Mucosa of descending colon (tissue), 3 donors: ENCODE measurements at regions not wholly inside any gene's neighbourhood (a gene's known extent, or its start where the extent isn't known, plus 50 kb on each side); places are given as distances from the start of the nearest gene placed in this dataset.

Experiments used
- ATAC-seq: fragments of 200-7000 bp; cut with Tn5 transposase; one replicate; pipeline ENCODE4 v1.9.1; 2020; ENCODE audit warnings: mild to moderate bottlenecking, moderate library complexity
- DNase-seq, 3 donors: peaks; one replicate each; pipeline ENCODE4 v3.0.0-alpha.2; 2020
- H3K36me3 ChIP-seq: fragments of 200-600 bp; one replicate; pipeline ENCODE4 v1.8.0; 2021; ENCODE audit warnings: low read depth, mild to moderate bottlenecking
- H3K4me1 ChIP-seq: fragments of 200-600 bp; one replicate; pipeline ENCODE4 v1.8.0; 2021; ENCODE audit warnings: low read depth, mild to moderate bottlenecking
- H3K4me3 ChIP-seq: fragments of 200-600 bp; one replicate; pipeline ENCODE4 v1.8.0; 2021; ENCODE audit warnings: mild to moderate bottlenecking
- H3K9me3 ChIP-seq: fragments of 200-600 bp; one replicate; pipeline ENCODE4 v1.8.0; 2021; ENCODE audit warnings: mild to moderate bottlenecking
- intact Hi-C, 2 donors: fragments of 100-400 bp; cut with DNase I in 1 of 2; cut with micrococcal nuclease in 1 of 2; formaldehyde crosslinking; loops; one replicate each; pipeline versions ENCODE4 v1.11.0 to v1.11.1; 2022; cut with DNase I, micrococcal nuclease
- TF ChIP-seq, protein P1 (sequence below): fragments of 200-600 bp; IDR thresholded peaks from one replicate; pipeline ENCODE4 v1.8.0; 2022; ENCODE audit warnings: antibody characterized with exemption, mild to moderate bottlenecking
- donor health status: DM: no; HTN: no; CAD: no; lungs with moderate emphysema.
- donor health status: DM: no; HTN: no; CAD: no.
- donor health status: DM: no; HTN: yes; CAD: no.

DNA sequence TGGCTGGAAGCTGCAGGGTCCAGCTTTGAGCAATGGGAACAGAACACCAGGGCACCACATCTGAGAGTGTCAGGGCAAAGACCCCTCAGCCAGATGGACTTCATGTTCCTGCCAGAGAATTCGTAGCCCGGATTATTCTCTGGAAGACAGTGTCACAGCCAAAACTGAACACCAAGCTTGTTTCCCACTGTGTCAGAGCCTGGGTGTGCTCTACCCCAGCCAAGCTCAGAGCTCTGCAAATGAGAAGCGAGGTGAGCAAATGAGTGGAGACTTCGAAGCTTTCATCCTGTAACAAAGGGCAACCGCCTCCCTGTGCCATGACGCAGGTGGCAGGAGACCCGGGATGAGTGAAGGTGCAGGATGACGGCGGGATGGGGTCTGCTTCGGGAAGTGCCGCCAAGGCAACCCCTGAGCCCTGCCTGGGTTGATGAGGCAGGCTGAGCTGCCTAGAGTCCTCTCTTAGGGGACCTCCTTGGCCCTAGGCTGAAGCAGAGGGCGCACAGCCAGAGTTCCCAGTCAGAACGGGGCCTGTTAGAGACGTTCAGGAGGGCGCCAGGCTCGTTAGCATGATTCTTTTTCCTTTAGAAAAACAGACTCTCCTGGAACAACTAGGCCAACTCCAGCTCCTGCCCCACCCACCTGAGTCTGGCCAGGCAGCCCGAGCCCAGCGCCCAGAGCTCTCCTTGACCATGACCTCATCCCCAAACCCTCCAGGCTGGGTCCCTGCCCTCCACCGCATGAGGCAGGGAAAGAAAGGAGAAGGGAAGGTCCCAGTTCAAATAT is 187.7 kb downstream of the SOD2 start:
- no peaks in the 10 kb centered on the region for H3K36me3 ChIP-seq
- no peaks in the 10 kb centered on the region for H3K9me3 ChIP-seq
- no peak for DNase-seq
- no peak overlapping the region for H3K4me3 ChIP-seq
- TF ChIP-seq, protein P1, sequence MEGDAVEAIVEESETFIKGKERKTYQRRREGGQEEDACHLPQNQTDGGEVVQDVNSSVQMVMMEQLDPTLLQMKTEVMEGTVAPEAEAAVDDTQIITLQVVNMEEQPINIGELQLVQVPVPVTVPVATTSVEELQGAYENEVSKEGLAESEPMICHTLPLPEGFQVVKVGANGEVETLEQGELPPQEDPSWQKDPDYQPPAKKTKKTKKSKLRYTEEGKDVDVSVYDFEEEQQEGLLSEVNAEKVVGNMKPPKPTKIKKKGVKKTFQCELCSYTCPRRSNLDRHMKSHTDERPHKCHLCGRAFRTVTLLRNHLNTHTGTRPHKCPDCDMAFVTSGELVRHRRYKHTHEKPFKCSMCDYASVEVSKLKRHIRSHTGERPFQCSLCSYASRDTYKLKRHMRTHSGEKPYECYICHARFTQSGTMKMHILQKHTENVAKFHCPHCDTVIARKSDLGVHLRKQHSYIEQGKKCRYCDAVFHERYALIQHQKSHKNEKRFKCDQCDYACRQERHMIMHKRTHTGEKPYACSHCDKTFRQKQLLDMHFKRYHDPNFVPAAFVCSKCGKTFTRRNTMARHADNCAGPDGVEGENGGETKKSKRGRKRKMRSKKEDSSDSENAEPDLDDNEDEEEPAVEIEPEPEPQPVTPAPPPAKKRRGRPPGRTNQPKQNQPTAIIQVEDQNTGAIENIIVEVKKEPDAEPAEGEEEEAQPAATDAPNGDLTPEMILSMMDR: no peak
- no peaks in the 10 kb centered on the region for H3K4me1 ChIP-seq
- intact Hi-C loops: no loop called here
- no peak for ATAC-seq

DNA sequence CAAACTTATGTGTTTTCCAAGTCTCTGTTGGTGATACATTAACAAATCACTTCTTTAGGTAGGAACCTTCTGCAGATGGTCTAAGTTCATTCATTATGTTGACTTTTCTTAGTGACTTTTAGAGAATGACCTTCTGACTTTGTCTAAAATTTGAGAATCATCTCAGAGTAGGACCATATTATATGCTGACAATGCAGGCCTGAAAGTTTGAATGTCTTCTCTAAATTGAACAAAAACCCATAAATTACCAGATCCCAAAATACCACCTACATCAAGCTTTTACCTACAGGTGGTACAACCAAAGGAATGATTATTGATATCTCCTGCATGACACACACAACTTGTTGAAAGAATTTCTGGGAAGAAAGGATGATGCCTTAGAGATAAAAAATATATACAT is 191.5 kb downstream of the SOD2 start:
- H3K36me3 ChIP-seq: no peaks in the 10 kb centered on the region
- no peaks in the 10 kb centered on the region for H3K4me1 ChIP-seq
- DNase-seq (no peak), ATAC-seq (no peak)
- no peaks in the 10 kb centered on the region for H3K9me3 ChIP-seq
- H3K4me3 ChIP-seq: no peak overlapping the region
- TF ChIP-seq, protein P1: no peak
- intact Hi-C loops: no loop called here

DNA sequence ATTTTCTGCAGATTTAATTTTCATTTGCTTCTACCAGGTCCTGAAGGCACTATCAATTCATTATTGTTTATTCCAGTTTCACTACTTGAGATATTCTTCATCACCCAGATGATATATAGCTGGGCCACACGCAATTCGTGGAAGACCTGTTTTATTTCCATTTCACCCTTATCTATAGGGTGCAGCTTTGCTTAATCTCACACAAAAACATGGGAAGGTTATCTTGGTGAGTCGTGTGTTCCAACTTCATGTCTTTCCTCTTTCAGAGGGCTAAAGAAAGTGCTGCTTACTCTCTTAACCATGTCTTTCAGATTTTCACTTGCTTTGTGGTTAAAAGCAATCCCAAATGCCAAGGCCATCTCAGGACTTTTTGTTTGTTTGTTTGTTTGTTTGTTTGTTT is 194.0 kb downstream of the SOD2 start:
- ATAC-seq (no peak), DNase-seq (no peak)
- H3K4me1 ChIP-seq: no peaks in the 10 kb centered on the region
- H3K9me3 ChIP-seq: no peaks in the 10 kb centered on the region
- H3K4me3 ChIP-seq: no peak overlapping the region
- intact Hi-C loops: no loop called here
- H3K36me3 ChIP-seq: no peaks in the 10 kb centered on the region
- TF ChIP-seq, protein P1: no peak

DNA sequence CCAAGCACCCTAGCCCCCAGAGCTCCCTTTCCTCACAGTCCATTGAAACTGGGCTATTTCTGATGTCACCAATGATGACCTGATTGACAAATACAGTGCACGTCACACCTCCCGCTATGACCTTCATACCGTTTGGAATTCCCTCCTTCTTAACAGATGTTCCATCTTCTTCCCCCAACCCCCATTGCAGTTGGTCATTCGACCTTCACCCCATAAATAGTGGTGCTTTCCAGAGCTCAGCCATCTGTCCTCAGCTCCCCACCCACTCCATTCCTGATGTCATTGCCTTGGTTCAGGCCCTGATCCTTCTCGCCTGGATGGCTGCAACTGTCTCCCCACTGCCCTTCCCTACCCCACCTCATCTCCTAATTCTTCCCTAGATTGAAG is 198.5 kb downstream of the SOD2 start:
- ATAC-seq (no peak), DNase-seq (no peak)
- no peaks in the 10 kb centered on the region for H3K9me3 ChIP-seq
- no peak overlapping the region for H3K4me3 ChIP-seq
- no peaks in the 10 kb centered on the region for H3K36me3 ChIP-seq
- no peaks in the 10 kb centered on the region for H3K4me1 ChIP-seq
- intact Hi-C loops: no loop called here
- TF ChIP-seq, protein P1: no peak

DNA sequence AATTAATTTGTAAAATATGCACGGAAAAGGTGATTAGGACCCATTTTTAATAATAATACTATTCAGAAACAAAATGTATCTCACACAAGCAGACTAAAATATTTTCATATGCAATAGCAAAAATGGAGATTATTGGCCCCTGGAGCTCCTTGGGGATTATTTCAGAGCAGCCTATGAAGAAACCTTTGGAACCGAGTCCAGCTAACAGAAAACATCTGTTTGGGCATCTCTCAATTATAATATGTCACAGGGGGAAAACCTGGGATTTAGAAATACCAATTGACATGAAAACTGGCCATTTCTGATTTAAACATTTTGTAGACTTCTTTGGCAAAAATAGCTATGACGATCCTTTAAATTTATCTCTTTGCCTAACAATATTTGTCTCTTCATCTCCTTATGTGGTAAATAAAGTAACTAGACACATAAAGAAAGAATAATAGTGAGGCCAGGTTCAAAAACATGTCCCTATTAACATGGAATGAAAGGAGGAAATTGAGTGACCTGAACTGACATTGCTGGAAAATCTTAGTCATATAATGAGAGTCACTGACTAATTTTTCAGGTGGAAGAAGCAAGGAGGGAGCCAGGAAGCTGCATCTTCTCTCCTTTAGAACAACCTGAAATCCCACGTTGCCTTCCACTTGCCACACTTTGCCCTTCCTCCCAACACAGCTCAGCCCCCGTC is 199.0 kb downstream of the SOD2 start:
- TF ChIP-seq, protein P1: no peak
- DNase-seq (no peak), ATAC-seq (no peak)
- intact Hi-C loops: no loop called here
- no peak overlapping the region for H3K4me3 ChIP-seq
- H3K4me1 ChIP-seq: no peaks in the 10 kb centered on the region
- H3K9me3 ChIP-seq: no peaks in the 10 kb centered on the region
- no peaks in the 10 kb centered on the region for H3K36me3 ChIP-seq
